ENCODE measurements at regions not wholly inside any gene's neighbourhood (a gene's known extent, or its start where the extent isn't known, plus 50 kb on each side); places are given as distances from the start of the nearest gene placed in this dataset.

GRCh38 chr2:239461291-239462190, 60.7 kb upstream of the HDAC4 start (continued):
- TF ChIP-seq, protein P1, sequence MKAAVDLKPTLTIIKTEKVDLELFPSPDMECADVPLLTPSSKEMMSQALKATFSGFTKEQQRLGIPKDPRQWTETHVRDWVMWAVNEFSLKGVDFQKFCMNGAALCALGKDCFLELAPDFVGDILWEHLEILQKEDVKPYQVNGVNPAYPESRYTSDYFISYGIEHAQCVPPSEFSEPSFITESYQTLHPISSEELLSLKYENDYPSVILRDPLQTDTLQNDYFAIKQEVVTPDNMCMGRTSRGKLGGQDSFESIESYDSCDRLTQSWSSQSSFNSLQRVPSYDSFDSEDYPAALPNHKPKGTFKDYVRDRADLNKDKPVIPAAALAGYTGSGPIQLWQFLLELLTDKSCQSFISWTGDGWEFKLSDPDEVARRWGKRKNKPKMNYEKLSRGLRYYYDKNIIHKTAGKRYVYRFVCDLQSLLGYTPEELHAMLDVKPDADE (IDR thresholded peaks at IDR 0.05): no peak
- TF ChIP-seq ZNF462 (CRISPR knock-in tag; IDR thresholded peaks at IDR 0.05): no peak
- TF ChIP-seq ZNF331 (CRISPR knock-in tag; IDR thresholded peaks at IDR 0.05; ENCODE audit: low read depth): no peak
- no peak for TF ChIP-seq EZH2phosphoT487 (IDR thresholded peaks at IDR 0.05; ENCODE audit: unreplicated experiment)

- H4K20me1 ChIP-seq (replicated peaks; ENCODE audit: insufficient read depth): no peaks in the 10 kb centered on the region
- no peaks in the 10 kb centered on the region for H3K4me1 ChIP-seq (ENCODE audit: insufficient read depth)
- H3K4me1 Mint-ChIP-seq: no peaks in the 10 kb centered on the region
- no peak overlapping the region for H2AFZ ChIP-seq
- H3K79me2 ChIP-seq (replicated peaks; ENCODE audit: insufficient read depth): no peaks in the 10 kb centered on the region
- peaks cover 3% of the 10 kb centered on the region for H3K27me3 Mint-ChIP-seq (ENCODE audit: insufficient read depth, low read depth, poor library complexity)
- H3K27me3 ChIP-seq (ENCODE audit: insufficient read depth): no peaks in the 10 kb centered on the region
- H3K36me3 ChIP-seq (ENCODE audit: insufficient read depth): no peaks in the 10 kb centered on the region
- no peak overlapping the region for H3K27ac ChIP-seq (ENCODE audit: low read depth)
- H3F3A ChIP-seq (replicated peaks; ENCODE audit: low read depth): no peaks in the 10 kb centered on the region
- H3K9me3 Mint-ChIP-seq: peaks cover 6% of the 10 kb centered on the region; the same call in 1 of the 3 replicates
- no peaks in the 10 kb centered on the region for H3K36me3 Mint-ChIP-seq (ENCODE audit: low read depth)
- no peak overlapping the region for H3K27ac Mint-ChIP-seq
- no peak for DNase-seq (ENCODE audit: low spot score)
- no peak overlapping the region for H3K4me3 ChIP-seq
- no peaks in the 10 kb centered on the region for H3K9me2 ChIP-seq (ENCODE audit: insufficient read depth)
- no peak for ATAC-seq
- no peak overlapping the region for H3K4me2 ChIP-seq
- no peak overlapping the region for H3K4me3 Mint-ChIP-seq
- TF ChIP-seq JUNB (IDR thresholded peaks at IDR 0.05; ENCODE audit: unreplicated experiment): no peak
- TF ChIP-seq, protein P1 (IDR thresholded peaks at IDR 0.05): no peak
- TF ChIP-seq EZH2 (IDR thresholded peaks at IDR 0.05; ENCODE audit: low read depth, unreplicated experiment): no peak
- no peak for TF ChIP-seq CREB1 (CRISPR knock-in tag; IDR thresholded peaks at IDR 0.05; ENCODE audit: low read depth)
Observed at GRCh38 chr2:239460780-239461179, 60.0 kb upstream of the HDAC4 start.
